Keratinocyte (primary cell): ENCODE measurements at regions not wholly inside any gene's neighbourhood (a gene's known extent, or its start where the extent isn't known, plus 50 kb on each side); places are given as distances from the start of the nearest gene placed in this dataset.

Experiments used
- CTCF ChIP-seq, 3 experiments: IDR thresholded peaks in 1 of 3; conservative IDR thresholded peaks in 1 of 3; optimal IDR thresholded peaks in 1 of 3; 2 replicates in 2 of 3; 3 replicates in 1 of 3; pipeline versions ENCODE3 to v1.5.1; 2011; ENCODE audit warnings: low read length in 3 of 3, mild to moderate bottlenecking in 3 of 3, moderate library complexity in 2 of 3, control low read depth in 1 of 3, inconsistent platforms in 1 of 3; ENCODE audit not compliant: insufficient read depth in 2 of 3; ENCODE audit errors: extremely low read depth in 1 of 3
- EZH2 ChIP-seq: IDR thresholded peaks from one replicate; pipeline ENCODE4 v1.6.1; 2012; ENCODE audit warnings: inconsistent platforms, mild to moderate bottlenecking, low read length, moderate library complexity

DNA sequence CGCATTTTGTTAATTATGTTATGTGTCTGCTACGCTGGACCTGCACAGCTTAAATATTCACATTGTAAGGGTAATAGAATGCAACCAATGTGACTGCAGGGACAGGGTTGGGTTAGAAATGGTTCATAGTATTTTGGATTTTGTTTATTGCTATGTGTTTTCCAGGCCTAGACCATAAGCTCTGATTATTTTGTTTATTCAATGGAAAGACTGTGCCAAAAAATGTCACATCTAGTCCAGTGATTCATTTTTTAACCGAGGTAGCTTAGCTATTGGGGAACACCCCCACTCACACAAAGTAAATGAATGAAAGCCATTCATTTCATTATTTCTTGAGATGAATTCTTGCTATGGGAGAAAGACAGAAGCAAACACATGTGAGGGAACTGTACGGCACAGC lies 516.5 kb upstream of the ANKRD30A start:
- no peak for TF ChIP-seq CTCF (optimal IDR thresholded peaks at IDR 0.05 in 1 of 3, IDR thresholded peaks at IDR 0.05 in 1 of 3, conservative IDR thresholded peaks at IDR 0.05 in 1 of 3; ENCODE audit: extremely low read depth in 1 of 3, insufficient read depth in 2 of 3, low read length in 3 of 3)
- no peak for TF ChIP-seq EZH2
